Ectodermal cell (in vitro differentiated cells): ENCODE measurements at regions not wholly inside any gene's neighbourhood (a gene's known extent, or its start where the extent isn't known, plus 50 kb on each side); places are given as distances from the start of the nearest gene placed in this dataset.

Experiments used
- H3K27ac ChIP-seq: 2 replicates; pipeline ENCODE4 v1.7.0; 2013; ENCODE audit warnings: mild to moderate bottlenecking, low read depth, low read length; ENCODE audit not compliant: insufficient read depth, poor library complexity, severe bottlenecking
- H3K27me3 ChIP-seq: 2 replicates; pipeline ENCODE4 v1.7.0; 2013; ENCODE audit warnings: mild to moderate bottlenecking, low read length; ENCODE audit not compliant: insufficient read depth, control insufficient read depth, poor library complexity, severe bottlenecking
- H3K36me3 ChIP-seq: one replicate; pipeline ENCODE4 v1.7.0; 2013; ENCODE audit warnings: low read length; ENCODE audit not compliant: control insufficient read depth, insufficient read depth
- H3K4me1 ChIP-seq: one replicate; pipeline ENCODE4 v1.7.0; 2013; ENCODE audit warnings: low read length; ENCODE audit not compliant: control insufficient read depth, insufficient read depth
- H3K4me3 ChIP-seq: 2 replicates; pipeline ENCODE4 v1.7.0; 2013; ENCODE audit warnings: low read depth, low read length, control low read depth; ENCODE audit not compliant: insufficient read depth
- H3K9me3 ChIP-seq: 2 replicates; pipeline ENCODE4 v1.7.0; 2013; ENCODE audit warnings: mild to moderate bottlenecking, low read length, moderate library complexity; ENCODE audit not compliant: control insufficient read depth
- WGBS, 2 experiments: methylation state at CpG; one replicate each; pipeline ENCODE4 v1.1.7; 2013; ENCODE audit warnings: missing lambda C conversion rate in 2 of 2; 5-methylcytosine and 5-hydroxymethylcytosine counted together

DNA sequence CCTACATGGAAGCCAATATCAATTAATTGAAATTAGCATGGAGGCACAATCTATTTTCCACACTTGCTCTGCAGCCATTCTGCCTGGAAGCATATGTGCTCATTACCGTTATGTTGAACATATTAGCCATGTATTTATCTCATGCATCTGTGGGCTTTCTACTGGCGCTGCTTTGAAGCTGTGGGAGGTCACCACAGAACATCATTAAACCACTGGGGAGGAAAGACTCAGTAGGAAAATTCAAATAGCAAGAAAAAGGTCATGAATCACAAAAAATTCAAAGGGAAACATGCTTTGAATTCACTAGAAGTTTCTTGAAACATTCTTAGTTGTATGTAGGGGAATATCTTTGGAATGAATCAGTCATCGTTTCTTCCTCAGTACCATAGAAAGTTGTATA, 652.5 kb downstream of the EDEM1 start:
- H3K4me1 ChIP-seq: no peaks in the 10 kb centered on the region
- H3K4me3 ChIP-seq: no peak overlapping the region
- H3K27ac ChIP-seq: no peak overlapping the region
- no peaks in the 10 kb centered on the region for H3K9me3 ChIP-seq
- WGBS, 2 experiments: 93 to 95% methylated on average over 3 of the region's 3 CpGs
- no peaks in the 10 kb centered on the region for H3K36me3 ChIP-seq
- H3K27me3 ChIP-seq: no peaks in the 10 kb centered on the region

DNA sequence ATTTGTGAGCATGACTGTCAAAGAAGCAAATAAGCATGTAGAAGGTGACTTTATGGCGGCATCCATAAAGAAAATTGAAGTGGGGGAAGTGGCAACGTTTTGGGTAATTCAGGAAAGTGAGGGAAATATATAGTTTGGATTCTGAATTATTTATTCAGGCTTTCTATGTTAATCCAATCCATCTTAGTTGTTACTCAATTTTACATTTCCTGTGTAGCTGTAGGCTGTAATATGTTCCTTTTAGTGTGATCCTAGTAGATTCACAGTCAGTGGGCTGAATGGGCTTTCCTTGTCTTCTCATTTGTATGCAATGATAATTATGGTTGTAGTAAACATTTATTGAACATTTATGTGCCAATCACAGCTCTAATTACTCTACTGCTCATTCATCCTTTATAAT, 654.1 kb downstream of the EDEM1 start:
- Histone ChIP-seq H3K36me3 (no peaks in the 10 kb centered on the region), H3K9me3 (no peaks in the 10 kb centered on the region), H3K27me3 (no peaks in the 10 kb centered on the region), H3K4me3 (no peak overlapping the region), H3K27ac (no peak overlapping the region), H3K4me1 (no peaks in the 10 kb centered on the region)
- WGBS, 2 experiments: 84 to 96% methylated on average over 2 of the region's 2 CpGs

DNA sequence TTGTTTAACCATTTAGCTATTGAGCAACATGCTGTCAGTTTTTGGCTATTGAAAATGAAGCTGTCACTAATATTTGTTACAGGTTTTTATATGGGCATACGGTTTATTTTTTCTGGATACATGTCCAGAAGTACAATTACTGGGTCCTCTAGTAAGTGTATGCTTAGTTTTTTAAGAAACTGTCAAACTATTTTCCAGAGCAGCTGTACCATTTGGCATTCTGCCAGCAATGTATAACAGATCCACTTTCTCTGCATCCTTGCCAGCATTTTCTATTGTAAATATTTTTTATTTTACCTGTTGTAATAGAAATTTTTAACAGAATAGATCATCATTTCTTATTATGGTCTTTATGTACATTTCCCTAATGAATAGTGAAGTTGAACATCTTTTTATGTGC, 658.8 kb downstream of the EDEM1 start:
- no peaks in the 10 kb centered on the region for H3K27me3 ChIP-seq
- no peak overlapping the region for H3K27ac ChIP-seq
- no peak overlapping the region for H3K4me3 ChIP-seq
- H3K36me3 ChIP-seq: no peaks in the 10 kb centered on the region
- no peaks in the 10 kb centered on the region for H3K4me1 ChIP-seq
- H3K9me3 ChIP-seq: no peaks in the 10 kb centered on the region
- 96 to 100% methylated on average over 1 of the region's 1 CpG for WGBS, 2 experiments

DNA sequence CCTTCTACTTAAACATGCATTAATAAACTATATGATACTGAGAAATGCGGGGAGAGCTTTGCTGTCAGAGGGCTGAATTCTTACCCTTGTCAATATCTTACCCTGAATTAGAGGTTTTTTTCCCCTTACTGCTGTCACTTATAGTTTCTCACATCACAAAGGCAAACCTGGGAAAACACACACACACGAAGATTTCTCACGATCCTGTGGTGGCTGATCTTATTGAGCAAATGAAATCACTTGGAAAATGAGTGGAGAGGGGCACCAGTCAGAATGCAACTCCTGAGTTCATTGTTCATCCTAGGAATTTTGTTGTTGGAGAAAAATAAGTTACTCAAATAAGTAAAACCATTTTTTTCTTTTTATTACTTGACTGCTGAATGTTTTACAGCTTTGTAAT, 673.6 kb downstream of the EDEM1 start:
- WGBS, 2 experiments: 85 to 100% methylated on average over 2 of the region's 3 CpGs

DNA sequence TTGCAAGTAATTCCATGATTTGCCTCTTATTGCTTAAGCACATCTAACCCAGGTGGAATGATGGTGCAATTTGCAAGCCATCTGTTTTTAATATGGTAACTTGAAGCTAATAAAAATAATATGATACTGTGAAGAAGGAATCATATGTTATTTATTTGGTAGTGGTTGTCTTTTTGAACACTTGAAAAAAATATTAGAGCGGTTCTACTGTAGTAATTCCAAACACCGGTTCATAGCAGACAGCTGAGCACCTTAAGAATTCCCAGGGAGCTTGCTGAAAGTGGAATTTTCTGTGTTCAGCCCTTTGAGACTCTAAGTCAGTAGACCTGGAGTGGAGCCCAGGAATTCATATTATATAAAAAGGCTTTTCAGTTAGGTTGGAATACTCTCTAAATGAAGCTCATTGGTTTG, 687.4 kb downstream of the EDEM1 start:
- Histone ChIP-seq H3K4me3 (no peak overlapping the region), H3K36me3 (no peaks in the 10 kb centered on the region), H3K9me3 (no peaks in the 10 kb centered on the region), H3K27ac (no peak overlapping the region), H3K4me1 (no peaks in the 10 kb centered on the region), H3K27me3 (no peaks in the 10 kb centered on the region)
- WGBS, 2 experiments: 94 to 100% methylated on average over 2 of the region's 2 CpGs

More for the DNA sequence above, 673.6 kb downstream of the EDEM1 start:
- Histone ChIP-seq H3K9me3 (no peaks in the 10 kb centered on the region), H3K36me3 (no peaks in the 10 kb centered on the region), H3K27me3 (no peaks in the 10 kb centered on the region), H3K4me1 (no peaks in the 10 kb centered on the region), H3K27ac (no peak overlapping the region), H3K4me3 (no peak overlapping the region)

DNA sequence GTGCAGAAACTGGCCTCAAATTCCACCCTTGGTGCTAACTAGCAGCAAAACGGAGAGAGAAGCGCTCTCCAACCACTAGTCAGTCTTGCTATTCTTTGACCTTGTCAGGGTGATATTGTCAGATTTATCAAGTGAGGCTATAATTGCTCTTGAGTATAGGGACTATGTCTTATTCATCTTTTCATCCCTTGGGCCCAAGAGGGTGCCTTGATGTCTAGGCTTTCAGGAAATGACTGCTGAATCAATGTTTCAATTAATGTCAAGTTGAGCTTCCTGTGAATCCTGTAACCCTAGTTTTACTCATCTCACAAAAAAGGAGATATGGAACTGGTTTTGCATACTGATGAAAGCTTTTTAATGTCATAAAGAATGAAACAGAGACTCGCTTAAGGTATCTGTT, 701.3 kb downstream of the EDEM1 start:
- no peaks in the 10 kb centered on the region for H3K4me1 ChIP-seq
- H3K9me3 ChIP-seq: no peaks in the 10 kb centered on the region
- no peaks in the 10 kb centered on the region for H3K27me3 ChIP-seq
- H3K4me3 ChIP-seq: no peak overlapping the region
- H3K27ac ChIP-seq: no peak overlapping the region
- H3K36me3 ChIP-seq: no peaks in the 10 kb centered on the region
- 96% methylated on average over 3 of the region's 3 CpGs for WGBS, 2 experiments

DNA sequence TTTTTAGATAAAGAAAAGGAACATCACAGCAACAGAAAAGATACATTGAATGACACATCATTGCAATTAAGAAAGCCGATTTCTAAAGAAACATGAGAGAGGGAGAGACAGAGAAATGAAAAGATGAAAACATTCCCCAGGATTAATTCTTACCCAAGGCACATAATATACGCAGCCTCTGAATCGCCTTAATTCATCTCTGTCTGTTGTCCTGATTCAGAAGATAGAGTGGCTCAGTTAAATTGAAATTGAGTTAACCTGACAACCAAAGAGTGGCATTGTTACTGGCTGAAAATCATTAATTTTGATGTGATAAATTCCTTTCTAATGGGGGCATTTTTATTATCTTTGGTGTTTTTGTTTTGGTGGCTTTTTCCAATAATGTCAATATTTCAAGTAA, 701.9 kb downstream of the EDEM1 start:
- H3K4me3 ChIP-seq: no peak overlapping the region
- no peaks in the 10 kb centered on the region for H3K4me1 ChIP-seq
- no peak overlapping the region for H3K27ac ChIP-seq

DNA sequence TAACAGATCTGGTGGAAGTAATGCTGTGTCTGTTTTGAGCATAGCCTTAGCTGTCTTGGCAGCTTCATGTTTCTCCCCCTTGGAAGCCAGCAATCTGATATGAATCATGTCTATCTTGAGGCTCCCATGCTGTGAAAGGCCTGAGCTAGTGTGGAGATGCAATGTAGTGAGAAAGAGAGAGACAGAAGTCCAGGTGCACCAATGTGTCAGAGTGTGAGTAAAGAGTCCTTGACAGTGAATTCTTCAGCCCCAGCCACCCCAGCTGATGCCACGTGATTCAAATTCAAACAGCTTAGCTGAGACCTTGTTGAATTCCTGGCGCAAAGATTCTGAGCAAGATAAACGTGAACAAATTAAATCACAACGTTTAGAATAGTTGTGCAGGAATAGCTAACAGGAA, 704.2 kb downstream of the EDEM1 start:
- 88 to 95% methylated on average over 4 of the region's 4 CpGs for whole genome bisulfite sequencing, 2 experiments

More for the DNA sequence above, 701.9 kb downstream of the EDEM1 start:
- no peaks in the 10 kb centered on the region for H3K27me3 ChIP-seq
- H3K36me3 ChIP-seq: no peaks in the 10 kb centered on the region
- 99 to 100% methylated on average over 2 to 3 of the region's 3 CpGs for WGBS, 2 experiments
- H3K9me3 ChIP-seq: no peaks in the 10 kb centered on the region

DNA sequence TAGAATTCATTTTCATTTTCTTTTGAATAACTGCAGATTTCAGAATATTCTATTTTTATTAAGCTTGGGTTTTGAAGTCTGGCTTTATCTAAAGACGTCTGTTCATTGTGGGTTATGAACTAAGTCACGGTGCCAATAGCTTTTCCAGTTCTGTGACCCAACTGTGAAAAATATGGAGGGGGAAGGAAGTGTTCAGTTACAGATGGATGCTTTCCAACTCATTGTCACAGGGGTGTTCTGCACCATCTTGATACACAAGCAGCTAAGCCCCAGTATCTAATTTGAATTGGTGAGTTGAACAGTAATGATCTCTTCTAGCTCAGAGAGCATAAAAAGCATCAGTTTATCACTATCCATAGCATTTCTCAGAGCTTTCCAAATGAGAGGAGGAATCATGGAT, 710.6 kb downstream of the EDEM1 start:
- no peaks in the 10 kb centered on the region for H3K4me1 ChIP-seq
- no peaks in the 10 kb centered on the region for H3K27me3 ChIP-seq
- no peak overlapping the region for H3K4me3 ChIP-seq
- 90 to 97% methylated on average over 2 of the region's 2 CpGs for WGBS, 2 experiments
- H3K9me3 ChIP-seq: no peaks in the 10 kb centered on the region
- no peaks in the 10 kb centered on the region for H3K36me3 ChIP-seq
- no peak overlapping the region for H3K27ac ChIP-seq

More for the DNA sequence above, 704.2 kb downstream of the EDEM1 start:
- no peaks in the 10 kb centered on the region for H3K27me3 ChIP-seq
- H3K4me1 ChIP-seq: no peaks in the 10 kb centered on the region
- H3K36me3 ChIP-seq: no peaks in the 10 kb centered on the region
- H3K27ac ChIP-seq: no peak overlapping the region
- H3K4me3 ChIP-seq: no peak overlapping the region
- H3K9me3 ChIP-seq: no peaks in the 10 kb centered on the region

DNA sequence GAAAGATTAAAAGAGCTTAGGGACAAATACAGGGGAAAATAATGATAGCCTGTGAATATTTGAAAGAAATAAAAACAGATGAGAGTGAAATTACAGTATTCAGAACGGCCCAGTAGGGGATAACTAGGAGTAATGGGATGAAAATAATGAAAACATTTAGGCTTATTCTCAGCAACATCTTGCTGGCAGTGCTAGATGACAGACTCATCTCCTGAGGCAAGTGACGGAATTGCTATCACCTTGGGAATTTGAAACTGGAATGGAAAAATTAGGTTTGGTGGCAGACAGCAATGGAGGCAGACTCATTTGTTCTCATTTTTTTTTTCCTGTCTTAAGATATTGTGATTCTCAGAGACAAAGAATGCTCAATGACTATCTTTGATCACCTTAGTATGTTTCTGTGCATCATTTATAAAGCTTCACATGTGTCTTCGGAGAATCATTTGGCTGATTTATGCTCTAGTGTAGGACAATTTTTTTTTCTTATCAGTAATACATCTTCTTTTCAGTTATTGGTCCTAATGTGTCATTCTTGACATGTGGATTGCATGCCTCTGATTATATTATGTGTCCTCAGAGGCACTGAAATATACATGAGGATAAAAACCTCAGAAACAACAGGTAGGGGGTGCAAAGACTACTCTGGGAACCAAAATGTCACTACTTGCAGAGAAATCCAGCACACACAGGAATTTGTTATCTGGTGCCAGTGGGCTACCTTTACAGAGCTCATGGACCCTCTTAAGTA, 711.7 kb downstream of the EDEM1 start:
- no peaks in the 10 kb centered on the region for H3K9me3 ChIP-seq
- H3K4me1 ChIP-seq: no peaks in the 10 kb centered on the region
- H3K36me3 ChIP-seq: no peaks in the 10 kb centered on the region
- H3K27me3 ChIP-seq: no peaks in the 10 kb centered on the region
- 89 to 94% methylated on average over 2 to 3 of the region's 3 CpGs for WGBS, 2 experiments
- H3K27ac ChIP-seq: no peak overlapping the region
- no peak overlapping the region for H3K4me3 ChIP-seq
